ENCODE measurements at regions not wholly inside any gene's neighbourhood (a gene's known extent, or its start where the extent isn't known, plus 50 kb on each side); places are given as distances from the start of the nearest gene placed in this dataset.
A peak's percentile ranks its signal among the peaks of the same experiment; 100 is the strongest.
"Not testable (repeated sequence)": the region's sequence is repeated elsewhere in the genome, so short reads cannot be mapped to it uniquely, and the experiment has no call there.

- no peak for DNase-seq
Measured at GRCh38 chr2:10223932-10224720, 78.6 kb upstream of the HPCAL1 start.

- DNase-seq = no peak
Measured at GRCh38 chr2:10224734-10225133, 78.0 kb upstream of the HPCAL1 start.

GRCh38 chr2:10225291-10226037 is 77.2 kb upstream of the HPCAL1 start:
- DNase-seq = peak; percentile 52

DNA sequence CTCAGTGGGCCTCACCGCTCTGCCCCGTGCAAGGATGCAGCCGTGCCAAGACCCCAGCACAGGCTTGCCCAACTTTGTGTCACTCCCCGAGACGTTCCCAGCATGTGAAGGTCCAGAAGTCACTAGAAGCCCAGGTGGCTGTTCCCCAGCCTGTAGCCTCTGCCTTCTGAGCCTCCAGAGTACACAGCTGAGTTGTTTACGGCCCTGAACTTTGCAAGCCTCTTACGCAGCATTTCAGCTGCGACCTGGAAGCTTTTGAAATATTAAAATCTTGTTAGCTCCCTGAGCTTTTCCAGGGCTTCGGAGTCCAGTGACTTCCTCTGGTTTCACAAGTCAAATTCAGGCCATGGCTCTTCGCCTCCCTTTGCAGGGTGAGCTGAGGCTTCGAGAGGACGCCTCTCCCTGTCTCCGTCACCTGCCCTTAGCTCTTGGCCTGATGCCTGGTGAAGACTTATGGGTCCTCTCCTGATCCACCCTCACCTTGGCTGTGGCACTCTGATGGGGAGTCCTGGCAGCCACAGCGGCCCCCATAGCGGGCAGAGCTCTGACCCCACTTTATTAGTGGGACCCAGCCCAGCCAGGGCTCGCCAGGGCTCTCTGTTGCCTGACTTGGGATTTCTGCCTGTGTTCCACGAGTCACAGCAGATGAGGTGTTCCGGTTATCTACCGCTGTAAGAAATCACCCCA is 76.5 kb upstream of the HPCAL1 start:
- no peak for DNase-seq

DNA sequence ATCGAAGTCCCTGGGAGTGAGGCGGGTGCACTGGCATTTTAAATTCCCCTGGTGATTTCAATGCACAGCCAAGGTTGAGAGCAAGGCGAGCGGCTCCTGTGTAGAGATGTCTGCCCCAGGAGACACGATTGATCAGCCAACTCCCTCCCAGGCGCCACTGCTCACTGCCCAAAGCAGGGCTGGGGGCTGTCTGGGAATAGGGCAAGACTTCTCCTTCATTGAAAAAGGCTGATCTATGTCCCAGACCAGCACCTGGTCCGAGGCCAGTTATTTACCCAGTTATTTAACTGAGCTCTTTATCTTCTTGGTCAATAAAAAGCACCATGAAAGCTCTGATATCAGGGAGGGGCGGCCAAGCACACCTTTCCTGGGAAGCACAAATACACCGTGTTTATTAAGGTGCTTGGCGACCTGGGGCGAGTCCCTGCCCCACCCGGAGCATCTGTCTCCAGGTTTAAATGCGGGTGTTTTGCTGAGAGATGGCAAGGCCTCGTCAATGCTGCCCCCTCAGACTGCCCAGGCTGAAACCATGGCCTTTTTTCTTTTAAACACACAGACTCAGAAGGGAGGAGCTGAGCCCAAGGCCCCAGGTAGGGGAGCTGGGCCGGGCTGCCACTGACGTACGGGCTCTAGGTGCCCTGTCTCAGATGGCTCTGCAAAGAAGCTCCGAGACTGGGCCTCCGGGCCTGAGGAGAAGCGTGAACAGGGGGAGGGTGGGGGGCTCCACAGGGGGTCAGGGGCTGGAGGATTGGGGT is 73.9 kb upstream of the HPCAL1 start:
- DNase-seq = no peak

DNA sequence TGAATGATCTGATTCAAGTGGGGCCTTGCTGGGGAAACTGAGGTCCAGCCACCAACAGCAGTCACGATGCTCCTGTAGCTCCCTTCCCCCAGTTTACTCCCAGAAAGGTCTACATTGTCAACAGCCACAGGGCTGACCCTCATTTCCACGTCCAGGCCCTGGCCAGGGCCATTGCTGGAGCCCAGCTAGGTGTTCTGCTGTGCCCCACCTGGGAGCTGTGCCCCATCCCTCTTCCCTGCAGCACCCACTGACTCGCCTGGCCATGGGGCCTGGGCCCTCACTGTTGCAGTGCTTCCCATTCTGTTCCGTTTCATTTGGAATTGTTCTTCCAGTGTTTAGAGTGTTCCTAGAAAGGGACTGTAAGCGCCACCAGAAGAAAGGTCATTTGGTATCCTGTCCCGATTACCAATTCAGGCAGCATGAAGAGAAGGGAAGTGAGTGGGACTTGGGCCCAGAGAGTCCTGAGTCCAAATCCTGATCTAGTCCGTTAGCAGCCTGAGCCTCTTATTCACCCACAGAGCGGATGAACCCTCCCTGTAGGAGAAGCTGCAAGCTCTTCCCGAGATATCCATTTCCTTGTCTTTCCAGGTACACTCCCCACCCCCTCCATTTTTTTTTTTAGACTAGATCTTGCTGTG is 73.1 kb upstream of the HPCAL1 start:
- no peak for DNase-seq

GRCh38 chr2:10230499-10230898 is 72.2 kb upstream of the HPCAL1 start:
- DNase-seq = no peak

GRCh38 chr2:10230921-10231320 is 71.8 kb upstream of the HPCAL1 start:
- DNase-seq = not testable (repeated sequence)

DNA sequence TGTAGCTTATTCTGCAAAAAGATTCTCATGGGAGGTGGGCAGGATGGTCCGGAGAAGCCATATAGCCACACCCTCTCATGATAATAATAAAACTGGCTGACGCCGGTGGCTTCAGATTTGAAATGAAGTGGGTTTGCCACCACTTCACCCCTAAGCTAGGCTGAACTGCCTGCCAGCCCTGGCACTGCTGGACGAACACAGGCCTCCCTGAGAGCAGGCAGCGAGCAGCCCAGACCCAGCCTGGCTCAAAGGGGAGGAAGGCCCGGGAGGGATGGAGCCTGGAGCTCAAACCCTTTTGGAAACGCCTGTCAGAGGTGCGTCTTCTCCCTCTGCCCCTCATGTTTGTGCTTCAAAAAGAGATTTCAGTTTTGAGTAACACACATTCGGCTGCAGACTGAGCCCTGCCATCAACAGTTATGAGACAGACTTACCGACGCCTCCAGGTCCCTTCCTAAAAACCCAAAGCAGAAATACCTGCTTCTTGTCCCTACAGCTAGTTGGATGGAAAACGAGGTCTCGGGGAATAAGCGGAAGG is 71.1 kb upstream of the HPCAL1 start:
- no peak for DNase-seq

GRCh38 chr2:10232096-10232815 is 70.4 kb upstream of the HPCAL1 start:
- no peak for DNase-seq

DNA sequence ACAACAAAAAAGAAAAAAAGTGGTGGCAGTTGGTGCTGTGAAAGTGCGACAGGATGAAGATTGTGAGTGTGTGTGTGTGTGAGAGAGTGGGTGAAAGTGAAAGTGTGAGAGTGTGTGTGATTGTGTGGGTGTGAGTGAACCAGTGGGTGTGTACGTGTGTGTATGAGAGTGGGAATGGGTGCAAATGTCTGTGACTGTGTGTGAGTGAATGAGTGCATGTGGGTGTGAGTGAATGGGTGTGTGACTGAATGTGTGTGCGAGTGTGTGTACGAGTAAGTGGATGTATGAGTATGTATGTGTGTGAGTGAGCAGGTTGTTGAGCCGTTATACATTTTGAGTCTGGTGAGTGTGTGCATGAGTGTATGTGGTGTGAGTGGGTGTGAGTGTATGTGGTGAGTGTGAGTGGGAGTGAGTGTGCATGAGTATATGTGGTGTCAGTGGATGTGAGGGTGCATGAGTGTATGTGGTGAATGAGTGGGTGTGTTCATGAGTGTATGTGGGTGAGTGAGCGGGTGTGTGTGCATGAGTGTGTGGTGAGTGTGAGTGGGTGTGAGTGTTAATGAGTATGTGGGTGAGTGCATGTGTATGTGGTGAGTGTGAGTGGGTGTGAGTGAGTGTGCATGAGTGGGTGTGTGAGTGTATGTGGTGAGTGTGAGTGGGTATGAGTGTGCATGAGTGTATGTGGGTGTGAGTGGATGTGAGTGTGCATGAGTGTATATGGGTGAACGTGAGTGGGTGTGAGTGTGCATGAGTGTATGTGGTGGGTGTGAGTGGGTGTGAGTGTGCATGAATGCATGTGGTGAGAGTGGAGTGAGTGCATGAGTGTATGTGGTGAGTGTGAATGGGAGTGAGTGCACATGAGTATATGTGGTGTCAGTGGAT is 69.3 kb upstream of the HPCAL1 start:
- no peak for DNase-seq

GRCh38 chr2:10234013-10234306 is 68.7 kb upstream of the HPCAL1 start:
- DNase-seq = no peak

GRCh38 chr2:10234409-10235094 is 68.2 kb upstream of the HPCAL1 start:
- no peak for DNase-seq

- DNase-seq = no peak
Measured at GRCh38 chr2:10235099-10235908, 67.4 kb upstream of the HPCAL1 start.

GRCh38 chr2:10235909-10236550 is 66.7 kb upstream of the HPCAL1 start:
- no peak for DNase-seq

- DNase-seq = no peak
Measured at GRCh38 chr2:10236571-10237391, 65.9 kb upstream of the HPCAL1 start.

Measured in renal pelvis (tissue), 1 donor.